Stomach (tissue), 4 donors: ENCODE measurements at regions not wholly inside any gene's neighbourhood (a gene's known extent, or its start where the extent isn't known, plus 50 kb on each side); places are given as distances from the start of the nearest gene placed in this dataset.

Experiments
- CTCF ChIP-seq, 7 experiments: fragments of 450-650 bp in 4 of 7; fragments of 200-600 bp in 3 of 7; sonication (generic) in 3 of 7; IDR thresholded peaks; one replicate each; pipeline ENCODE4 v1.5.1; 2016 to 2019; ENCODE audit warnings: antibody characterized with exemption in 7 of 7, control low read depth in 2 of 7, mild to moderate bottlenecking in 1 of 7
- POLR2AphosphoS5 ChIP-seq, 3 donors: sonication (generic); formaldehyde crosslinking; IDR thresholded peaks; one replicate each; pipeline ENCODE4 v1.6.1; 2016; ENCODE audit warnings: antibody characterized with exemption in 3 of 3

- TF ChIP-seq CTCF (IDR thresholded peaks at IDR 0.05) (no peak), POLR2AphosphoS5 (IDR thresholded peaks at IDR 0.05) (no peak)
Measured at GRCh38 chr19:28350037-28350436, 862.9 kb downstream of the UQCRFS1 start.
